ENCODE measurements at regions not wholly inside any gene's neighbourhood (a gene's known extent, or its start where the extent isn't known, plus 50 kb on each side); places are given as distances from the start of the nearest gene placed in this dataset.

GRCh38 chr2:180699657-180700361, 280.6 kb upstream of the UBE2E3 start:
- no TSS peak for BruUV-seq (replicated peaks)
- POLR2A ChIA-PET (ENCODE audit: unreplicated experiment) = no interaction called here
- Histone ChIP-seq H3K23ac (ENCODE audit: low read depth, low read length) (no peak overlapping the region), H2BK20ac (ENCODE audit: low read depth, low read length) (no peak overlapping the region), H3K36me3 (ENCODE audit: control insufficient read depth, insufficient read depth, low read length) (no peaks in the 10 kb centered on the region), H3K4ac (ENCODE audit: low read depth, low read length) (no peak overlapping the region), H3K4me3 (ENCODE audit: insufficient read depth, low read depth, low read length) (no peak overlapping the region), H3K56ac (ENCODE audit: extremely low read depth, insufficient read depth, low read length) (no peak overlapping the region), H3K27ac (ENCODE audit: insufficient read depth, low read length) (no peak overlapping the region), H3K79me1 (ENCODE audit: low read depth in 1 of 2, low read length in 2 of 2) (no peaks in the 10 kb centered on the region), H2BK120ac (ENCODE audit: low read depth, low read length) (no peak overlapping the region), H4K5ac (ENCODE audit: low read depth, low read length) (no peak overlapping the region), H2BK15ac (ENCODE audit: low read depth, low read length) (no peak overlapping the region), H2AK9ac (replicated peaks; ENCODE audit: low read depth, low read length, poor library complexity) (no peak overlapping the region), H2BK5ac (ENCODE audit: low read depth, low read length, poor library complexity, severe bottlenecking) (no peak overlapping the region), H3K4me1 (ENCODE audit: control insufficient read depth, insufficient read depth, low read length) (peaks cover 3% of the 10 kb centered on the region; the same call in 1 of the 2 replicates), H2AFZ (replicated peaks; ENCODE audit: low read length, poor library complexity) (no peak overlapping the region), H3K27me3 (ENCODE audit: control insufficient read depth, insufficient read depth, low read length) (no peaks in the 10 kb centered on the region), H3K9me3 (ENCODE audit: control insufficient read depth, insufficient read depth, low read length) (no peaks in the 10 kb centered on the region), H3K4me2 (ENCODE audit: low read depth, low read length) (no peak overlapping the region), H4K91ac (ENCODE audit: insufficient read depth, low read depth, low read length) (no peak overlapping the region), H3K9me1 (ENCODE audit: insufficient read depth, low read length) (no peaks in the 10 kb centered on the region), H3K18ac (ENCODE audit: low read depth, low read length) (no peak overlapping the region), H3K14ac (replicated peaks; ENCODE audit: low read depth, low read length) (no peak overlapping the region), H4K8ac (ENCODE audit: low read depth in 2 of 2, low read length in 2 of 2) (no peak overlapping the region), H4K20me1 (ENCODE audit: insufficient read depth, low read length) (no peaks in the 10 kb centered on the region), H2AK5ac (ENCODE audit: low read depth, low read length) (no peak overlapping the region), H3K9ac (ENCODE audit: low read depth, low read length) (no peak overlapping the region)
- intact Hi-C loops (cut with micrococcal nuclease) = no loop called here
- in situ Hi-C loops (cut with MboI; ENCODE audit: low sequenced_read_pairs) = no loop called here
- peak; percentile 29; the same call in 1 of the 2 replicates for ATAC-seq (ENCODE audit: low read depth)
- CTCF ChIA-PET = no interaction called here
- TF ChIP-seq SMC3 (IDR thresholded peaks at IDR 0.05; ENCODE audit: low read depth, low read length) (no peak), CTCF (conservative IDR thresholded peaks at IDR 0.05; ENCODE audit: low read depth, low read length) (no peak), MAZ (IDR thresholded peaks at IDR 0.05; ENCODE audit: borderline replicate concordance, low read depth, low read length) (no peak), CEBPB (IDR thresholded peaks at IDR 0.05; ENCODE audit: low read depth, low read length) (no peak), NFE2L2 (IDR thresholded peaks at IDR 0.05; ENCODE audit: low read depth, low read length) (no peak), POLR2A (IDR thresholded peaks at IDR 0.05; ENCODE audit: low read depth, low read length) (no peak)
- no peak for DNase-seq
- dilution Hi-C loops (cut with HindIII; ENCODE audit: low sequenced_read_pairs, unreplicated experiment) = no loop called here
- 67% methylated on average over 1 of the region's 4 CpGs; no CpG with 5 or more reads in 1 of the 2 experiments for WGBS, 2 experiments (ENCODE audit: extremely low coverage in 2 of 2, insufficient read length in 1 of 2)
